OCI-LY7 (cell line): ENCODE measurements at regions not wholly inside any gene's neighbourhood (a gene's known extent, or its start where the extent isn't known, plus 50 kb on each side); places are given as distances from the start of the nearest gene placed in this dataset.
"Not testable (repeated sequence)": the region's sequence is repeated elsewhere in the genome, so short reads cannot be mapped to it uniquely, and the experiment has no call there.

Source experiments
- EZH2phosphoT487 ChIP-seq: fragments of 200-600 bp; sonication (generic); IDR thresholded peaks from 2 replicates; pipeline ENCODE4 v1.6.1; 2018; ENCODE audit warnings: low read depth, borderline replicate concordance, mild to moderate bottlenecking, mixed run types, antibody characterized with exemption, low read length, moderate library complexity, mixed read lengths
- TF ChIP-seq, protein P1 (sequence below): fragments of 200-600 bp; sonication (generic); conservative IDR thresholded peaks from 2 replicates; pipeline ENCODE4 v1.5.1; 2014; ENCODE audit warnings: mild to moderate bottlenecking, antibody characterized with exemption, low read length, moderate library complexity, mixed read lengths

DNA sequence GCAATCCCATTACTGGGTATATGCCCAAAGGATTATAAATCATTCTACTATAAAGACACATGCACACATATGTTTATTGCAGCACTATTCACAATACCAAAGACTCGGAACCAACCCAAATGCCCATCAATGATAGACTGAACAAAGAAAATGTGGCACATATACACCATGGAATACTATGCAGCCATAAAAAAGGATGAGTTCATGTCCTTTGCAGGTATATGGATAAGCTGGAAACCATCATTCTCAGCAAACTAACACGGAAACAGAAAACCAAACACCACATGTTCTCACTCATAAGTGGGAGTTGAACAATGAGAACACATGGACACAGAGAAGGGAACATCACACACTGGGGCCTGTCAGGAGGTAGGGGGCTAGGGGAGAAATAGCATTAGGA is 235.7 kb downstream of the PTN start:
- TF ChIP-seq, protein P1, sequence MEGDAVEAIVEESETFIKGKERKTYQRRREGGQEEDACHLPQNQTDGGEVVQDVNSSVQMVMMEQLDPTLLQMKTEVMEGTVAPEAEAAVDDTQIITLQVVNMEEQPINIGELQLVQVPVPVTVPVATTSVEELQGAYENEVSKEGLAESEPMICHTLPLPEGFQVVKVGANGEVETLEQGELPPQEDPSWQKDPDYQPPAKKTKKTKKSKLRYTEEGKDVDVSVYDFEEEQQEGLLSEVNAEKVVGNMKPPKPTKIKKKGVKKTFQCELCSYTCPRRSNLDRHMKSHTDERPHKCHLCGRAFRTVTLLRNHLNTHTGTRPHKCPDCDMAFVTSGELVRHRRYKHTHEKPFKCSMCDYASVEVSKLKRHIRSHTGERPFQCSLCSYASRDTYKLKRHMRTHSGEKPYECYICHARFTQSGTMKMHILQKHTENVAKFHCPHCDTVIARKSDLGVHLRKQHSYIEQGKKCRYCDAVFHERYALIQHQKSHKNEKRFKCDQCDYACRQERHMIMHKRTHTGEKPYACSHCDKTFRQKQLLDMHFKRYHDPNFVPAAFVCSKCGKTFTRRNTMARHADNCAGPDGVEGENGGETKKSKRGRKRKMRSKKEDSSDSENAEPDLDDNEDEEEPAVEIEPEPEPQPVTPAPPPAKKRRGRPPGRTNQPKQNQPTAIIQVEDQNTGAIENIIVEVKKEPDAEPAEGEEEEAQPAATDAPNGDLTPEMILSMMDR = not testable (repeated sequence)
- TF ChIP-seq EZH2phosphoT487 = not testable (repeated sequence)
